Dermis blood vessel endothelial cell (primary cell): ENCODE measurements at regions not wholly inside any gene's neighbourhood (a gene's known extent, or its start where the extent isn't known, plus 50 kb on each side); places are given as distances from the start of the nearest gene placed in this dataset.
"Not testable (repeated sequence)": the region's sequence is repeated elsewhere in the genome, so short reads cannot be mapped to it uniquely, and the experiment has no call there.

Source experiments
- DNase-seq: peaks from one replicate; pipeline ENCODE4 v3.0.0; 2010

DNA sequence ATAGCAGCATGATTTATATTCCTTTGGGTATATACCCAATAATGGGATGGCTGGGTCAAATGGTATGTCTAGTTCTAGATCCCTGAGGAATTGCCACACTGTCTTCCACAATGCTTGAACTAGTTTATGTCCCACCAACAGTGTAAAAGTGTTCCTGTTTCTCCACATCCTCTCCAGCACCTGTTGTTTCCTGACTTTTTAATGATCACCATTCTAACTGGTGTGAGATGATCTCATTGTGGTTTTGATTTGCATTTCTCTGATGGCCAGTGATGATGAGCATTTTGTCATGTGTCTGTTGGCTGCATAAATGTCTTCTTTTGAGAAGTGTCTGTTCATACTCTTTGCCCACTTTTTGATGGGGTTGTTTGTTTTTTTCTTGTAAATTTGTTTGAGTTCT lies 54.0 kb upstream of the GPR89A start:
- DNase-seq: not testable (repeated sequence)

DNA sequence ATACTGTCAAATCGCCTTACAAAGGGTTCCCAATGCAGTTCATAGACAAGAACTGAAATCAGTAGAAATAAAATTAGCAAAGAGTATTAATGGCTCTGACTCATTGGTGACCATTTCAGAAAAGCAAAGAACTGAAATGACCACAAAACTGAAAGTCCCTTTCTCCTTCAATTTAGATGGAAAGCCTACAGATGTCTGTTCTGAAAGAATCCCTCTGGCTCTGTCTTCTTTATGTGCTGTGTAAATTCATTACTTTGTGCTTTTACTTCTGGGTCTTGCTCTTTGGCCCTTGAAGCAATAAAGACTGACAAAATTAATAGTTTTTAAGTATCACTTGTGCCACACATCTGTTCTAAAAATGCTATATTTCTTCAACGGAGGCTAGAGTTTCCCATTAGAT lies 62.7 kb upstream of the GPR89A start:
- DNase-seq: no peak

DNA sequence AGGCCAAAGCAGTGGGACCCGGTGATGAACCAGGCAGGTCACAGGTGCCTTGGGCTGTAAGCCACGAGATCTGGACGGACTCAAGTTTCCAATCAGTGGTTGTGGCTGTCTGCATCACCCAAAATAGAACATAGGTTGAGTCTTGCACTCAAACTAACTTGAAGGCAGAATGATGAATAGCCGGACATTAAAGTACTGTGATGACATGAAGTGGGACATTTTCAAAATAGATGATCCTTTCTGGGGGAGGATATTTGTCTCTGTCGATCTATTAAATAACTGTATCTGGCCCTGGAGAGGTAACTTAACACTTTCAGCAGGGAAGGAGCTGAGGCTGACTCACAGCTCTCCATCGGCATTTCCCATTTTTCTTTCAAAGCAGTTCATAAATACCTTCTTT lies 66.1 kb upstream of the GPR89A start:
- not testable (repeated sequence) for DNase-seq

DNA sequence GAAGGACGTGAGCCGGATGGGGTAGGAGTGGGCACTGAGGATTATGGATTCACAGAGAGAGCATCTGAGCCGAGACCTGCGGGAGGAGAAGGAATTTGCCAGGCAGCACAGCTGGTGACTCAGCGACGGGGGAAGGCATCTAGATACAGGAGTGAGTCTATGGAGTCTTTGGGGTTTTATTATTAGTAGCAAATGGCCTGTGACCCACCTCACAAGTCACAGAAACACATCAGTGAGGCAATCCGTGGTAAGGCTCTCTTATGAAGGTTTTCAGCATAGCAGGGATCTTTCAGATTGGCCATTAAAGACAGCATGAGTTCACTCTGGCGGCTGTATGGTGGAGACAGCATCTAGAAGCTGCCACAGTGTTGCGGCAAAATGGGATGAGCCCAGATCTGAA lies 66.5 kb upstream of the GPR89A start:
- DNase-seq: not testable (repeated sequence)

DNA sequence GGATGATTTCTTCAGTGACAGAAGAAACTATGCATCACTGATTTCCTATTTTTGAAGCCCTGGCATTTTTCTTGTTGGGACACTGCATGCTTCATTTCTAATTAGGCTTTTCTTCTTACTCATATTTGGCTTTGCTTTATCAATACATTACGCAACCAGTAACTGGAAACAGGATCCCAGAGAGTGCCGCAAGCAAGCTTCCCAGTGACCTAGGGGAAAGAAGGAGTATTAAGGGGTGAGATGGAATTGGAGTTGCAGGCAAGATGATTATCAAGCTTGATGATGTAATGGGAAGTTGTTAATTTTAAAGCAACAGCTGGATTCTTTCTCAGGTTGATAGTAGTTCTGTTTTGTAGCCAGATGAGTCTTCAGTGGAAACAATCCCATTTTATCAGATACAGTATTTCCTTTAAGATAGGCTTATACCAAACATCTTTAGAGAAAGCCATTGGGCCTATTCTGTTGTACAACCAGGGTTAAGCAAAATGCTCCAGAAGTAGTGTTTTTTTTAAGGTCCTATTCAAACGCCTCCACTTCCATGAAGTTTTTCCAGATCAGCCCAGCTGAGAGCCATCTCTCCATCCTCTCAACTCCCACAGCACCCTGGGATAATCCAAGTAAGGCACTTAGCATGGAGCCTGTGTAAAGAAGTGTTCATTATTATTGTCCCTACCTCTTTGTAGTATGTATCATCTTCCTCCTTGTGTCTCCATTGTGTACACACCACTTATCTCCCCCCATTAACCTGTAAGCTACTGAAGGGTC lies 69.5 kb upstream of the GPR89A start:
- DNase-seq: not testable (repeated sequence)

DNA sequence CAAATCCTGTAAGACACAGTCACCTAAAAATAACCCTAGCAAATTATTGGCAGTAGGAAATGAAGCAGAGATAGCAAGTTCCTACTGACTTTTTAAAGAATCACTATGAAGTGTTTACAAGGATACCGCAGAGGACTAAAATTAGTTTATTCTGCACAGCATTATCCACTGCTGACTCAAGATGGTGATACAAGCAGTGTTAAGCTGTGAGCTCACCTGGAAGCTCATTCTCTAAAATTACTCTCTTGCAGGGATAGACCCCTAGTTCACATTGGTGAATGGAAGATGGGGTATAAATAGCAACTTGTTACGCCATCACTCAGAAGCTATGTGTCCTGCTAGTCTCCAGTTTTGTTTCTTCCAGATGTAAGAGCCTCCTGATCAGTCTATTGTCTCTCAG lies 70.8 kb upstream of the GPR89A start:
- DNase-seq: not testable (repeated sequence)

DNA sequence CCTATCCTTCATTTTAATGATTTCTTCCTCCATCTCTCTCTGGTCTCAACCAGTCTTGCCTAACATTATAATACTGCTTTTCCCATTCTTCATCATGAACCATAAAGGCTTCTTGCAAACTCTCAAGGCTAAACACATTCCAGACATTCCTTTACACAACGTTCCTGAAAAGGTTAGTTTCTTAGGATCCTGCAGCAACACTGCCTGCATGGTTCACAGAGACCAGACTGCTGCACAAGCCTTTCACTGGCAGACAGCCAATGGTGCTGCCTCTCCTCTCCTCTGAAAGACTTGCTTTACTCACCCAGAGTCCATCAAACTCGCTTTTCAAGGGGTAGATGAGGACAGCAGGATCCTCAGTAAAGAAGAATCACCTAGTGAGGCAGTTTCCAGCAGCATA lies 72.3 kb upstream of the GPR89A start:
- not testable (repeated sequence) for DNase-seq

DNA sequence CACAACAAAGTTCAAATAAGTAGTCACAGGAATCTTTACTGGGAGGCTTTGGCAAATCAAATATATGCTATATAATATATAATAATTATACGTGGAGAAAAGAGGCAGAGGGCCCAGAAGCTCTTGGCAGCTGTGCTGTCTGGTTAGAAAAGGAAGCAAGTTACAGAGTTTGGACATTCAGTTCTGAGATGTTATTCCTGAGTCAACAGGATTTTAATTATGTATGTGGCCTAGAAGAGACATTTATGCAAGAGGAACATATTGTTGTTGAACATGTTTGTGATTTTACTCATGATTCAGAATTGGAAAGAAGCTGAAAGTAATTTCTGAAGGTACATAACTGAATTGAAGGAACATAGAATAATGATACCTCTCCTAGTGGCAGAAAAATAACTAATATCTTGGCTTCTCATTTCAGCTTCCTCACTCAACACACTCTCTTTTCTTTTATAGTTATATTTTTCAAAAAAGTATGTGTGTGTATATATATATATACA lies 79.7 kb upstream of the GPR89A start:
- not testable (repeated sequence) for DNase-seq

DNA sequence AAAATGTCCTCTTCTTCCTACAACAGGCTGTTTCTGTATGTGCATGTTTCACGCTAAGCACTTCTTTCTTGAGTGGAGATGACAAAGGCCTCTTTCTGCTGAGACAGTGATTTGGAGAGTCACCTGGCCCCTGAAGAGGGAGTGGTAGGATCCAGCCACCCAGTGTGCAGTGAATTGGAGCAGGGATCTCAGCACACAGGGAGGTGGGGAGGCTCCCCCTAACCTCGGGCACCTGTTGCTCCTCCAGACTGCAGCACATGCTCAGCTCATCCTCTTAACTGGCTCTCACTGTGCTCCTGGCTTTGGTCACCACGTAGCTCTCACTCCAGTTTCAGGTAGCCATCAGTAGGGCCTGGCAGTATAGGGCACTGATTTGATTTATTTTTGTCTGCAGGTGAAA lies 87.6 kb upstream of the GPR89A start:
- DNase-seq: not testable (repeated sequence)

DNA sequence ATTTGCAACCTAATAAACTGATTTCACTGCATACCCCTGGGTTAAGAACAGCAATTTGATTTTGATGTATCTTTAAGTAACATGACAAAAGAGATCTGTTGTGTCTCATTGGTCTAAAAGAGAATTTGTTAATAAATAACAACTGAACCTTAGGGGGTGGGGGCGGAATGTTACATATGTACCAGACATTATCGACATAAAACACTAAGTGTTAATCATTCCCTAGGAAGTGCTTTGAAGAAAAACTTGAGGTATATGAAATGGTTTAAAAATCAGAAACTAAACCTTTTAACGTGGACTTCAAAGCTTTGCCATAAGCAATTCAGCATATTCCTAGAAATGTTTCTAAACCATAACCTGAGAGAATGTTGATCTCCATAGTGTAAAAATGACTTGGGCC lies 88.5 kb upstream of the GPR89A start:
- not testable (repeated sequence) for DNase-seq

DNA sequence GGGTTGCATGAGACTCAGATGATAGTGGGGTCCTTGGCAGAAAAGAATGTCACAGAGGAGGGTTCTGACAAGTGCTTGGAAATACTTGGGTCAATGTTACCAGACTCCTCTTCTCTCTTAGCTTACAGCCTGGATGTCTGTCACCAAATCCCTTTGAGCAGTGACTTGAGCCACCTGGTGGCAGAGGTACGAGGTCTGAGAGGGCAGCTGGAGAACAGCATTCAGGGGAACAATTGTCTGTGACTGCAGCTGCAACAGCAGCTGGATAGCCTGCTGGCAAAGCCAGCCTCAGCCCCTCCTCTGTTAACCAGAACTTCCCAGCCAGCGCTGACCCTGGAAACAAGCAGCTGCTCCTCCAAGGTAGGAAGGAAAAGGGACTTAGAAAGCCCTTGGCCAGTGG lies 87.6 kb upstream of the NBPF20 start:
- DNase-seq: not testable (repeated sequence)

DNA sequence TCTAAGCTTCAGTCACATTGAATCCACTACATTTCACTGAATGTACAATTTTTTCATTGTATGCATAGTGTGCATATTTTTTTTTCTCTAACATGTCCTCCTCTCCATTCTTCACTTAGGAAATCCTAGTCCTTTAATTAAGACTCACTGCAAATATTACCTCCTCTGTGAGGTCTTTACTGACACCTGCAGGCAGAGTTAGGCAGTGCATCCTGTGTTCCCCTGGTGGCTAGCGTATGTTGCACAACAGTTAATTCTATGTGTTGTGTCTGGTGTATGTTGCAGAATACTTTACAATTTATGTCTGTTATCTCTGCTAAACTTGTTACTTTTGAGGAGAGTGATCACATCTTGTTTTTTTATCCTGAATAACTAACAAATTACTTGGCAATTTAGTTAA lies 82.7 kb upstream of the NBPF20 start:
- DNase-seq: not testable (repeated sequence)

DNA sequence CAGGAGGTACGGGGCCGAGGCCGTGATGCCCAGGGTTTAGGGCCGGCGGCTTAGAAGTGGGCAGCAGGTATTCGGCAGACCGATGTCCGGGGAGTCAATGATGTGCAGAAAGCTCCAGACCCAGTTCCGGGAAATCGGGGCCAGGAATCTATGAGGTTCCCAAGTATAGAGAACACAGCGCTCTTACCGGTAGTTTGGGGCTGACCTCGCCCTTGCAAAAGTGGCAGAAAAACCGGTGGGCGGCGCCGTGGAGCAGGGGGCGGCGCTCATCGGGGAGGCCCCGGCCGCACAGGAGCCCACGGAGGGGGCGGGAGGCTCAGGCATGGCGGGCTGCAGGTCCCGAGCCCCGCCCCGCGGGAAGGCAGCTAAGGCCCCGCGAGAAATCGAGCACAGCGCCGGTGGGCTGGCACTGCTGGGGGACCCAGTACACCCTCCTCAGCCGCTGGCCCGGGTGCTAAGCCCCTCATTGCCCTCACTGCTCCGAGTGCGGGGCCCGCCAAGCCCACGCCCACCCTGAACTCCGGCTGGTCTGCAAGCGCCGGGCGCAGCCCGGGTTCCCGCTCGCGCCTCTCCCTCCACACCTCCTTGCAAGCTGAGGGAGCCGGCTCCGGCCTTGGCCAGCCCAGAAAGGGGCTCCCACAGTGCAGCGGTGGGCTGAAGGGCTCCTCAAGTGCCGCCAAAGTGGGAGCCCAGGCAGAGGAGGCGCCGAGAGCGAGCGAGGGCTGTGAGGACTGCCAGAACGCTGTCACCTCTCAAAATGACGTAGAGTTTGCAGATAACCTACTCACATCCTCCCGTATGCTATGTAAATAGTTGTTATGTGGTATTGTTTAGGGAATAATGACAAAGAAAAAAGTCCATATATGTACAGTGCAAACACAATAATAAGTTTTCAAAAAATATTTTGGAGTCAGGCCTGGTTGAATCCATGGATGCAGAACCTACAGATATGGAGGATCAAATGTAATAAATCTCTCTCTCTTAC lies 80.6 kb upstream of the NBPF20 start:
- not testable (repeated sequence) for DNase-seq

DNA sequence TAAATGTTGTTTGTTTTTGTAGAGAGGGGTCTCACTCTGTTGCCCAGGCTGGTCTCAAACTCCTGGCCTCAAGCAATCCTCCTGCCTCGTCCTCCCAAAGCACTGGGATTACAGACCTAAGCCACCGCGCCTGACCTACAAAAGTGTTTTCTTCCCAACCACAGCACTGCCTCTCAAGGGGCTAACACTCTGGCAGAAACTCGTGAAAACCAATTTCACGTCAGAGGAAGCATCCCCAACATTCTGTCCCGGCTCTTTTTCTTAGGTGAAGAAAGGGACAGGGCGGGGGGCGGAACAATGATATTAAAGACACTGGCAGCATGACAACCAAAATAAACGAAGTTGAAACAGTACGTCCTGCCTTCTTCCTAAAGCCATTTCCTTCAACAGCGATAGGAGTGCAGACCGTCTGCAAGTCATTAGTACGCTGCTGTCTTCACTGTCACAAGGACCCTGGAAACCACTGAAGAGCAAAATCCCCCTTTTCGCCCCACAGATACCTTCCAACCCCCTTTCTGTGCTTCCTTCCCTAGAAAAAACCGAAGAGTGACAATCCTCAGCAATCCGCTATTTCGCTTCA lies 79.5 kb upstream of the NBPF20 start:
- DNase-seq: not testable (repeated sequence)

DNA sequence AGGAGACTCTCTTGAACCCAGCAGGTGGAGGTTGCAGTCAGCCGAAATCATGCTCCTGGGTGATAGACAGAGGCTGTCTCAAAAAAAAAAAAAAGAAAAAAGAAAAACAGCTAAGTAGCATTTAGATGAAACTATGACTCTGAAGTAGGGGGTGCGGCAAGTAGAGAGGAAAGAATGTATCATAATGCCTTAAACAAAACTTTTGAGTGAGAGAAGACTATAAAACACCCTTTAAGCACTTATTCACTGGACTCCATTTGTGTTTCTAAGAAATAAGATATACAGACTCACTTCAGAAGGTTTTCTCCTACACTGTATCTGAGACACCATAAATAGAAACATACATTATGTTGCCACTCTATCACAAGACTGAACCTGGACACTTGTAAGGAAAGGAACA lies 78.9 kb upstream of the NBPF20 start:
- not testable (repeated sequence) for DNase-seq

DNA sequence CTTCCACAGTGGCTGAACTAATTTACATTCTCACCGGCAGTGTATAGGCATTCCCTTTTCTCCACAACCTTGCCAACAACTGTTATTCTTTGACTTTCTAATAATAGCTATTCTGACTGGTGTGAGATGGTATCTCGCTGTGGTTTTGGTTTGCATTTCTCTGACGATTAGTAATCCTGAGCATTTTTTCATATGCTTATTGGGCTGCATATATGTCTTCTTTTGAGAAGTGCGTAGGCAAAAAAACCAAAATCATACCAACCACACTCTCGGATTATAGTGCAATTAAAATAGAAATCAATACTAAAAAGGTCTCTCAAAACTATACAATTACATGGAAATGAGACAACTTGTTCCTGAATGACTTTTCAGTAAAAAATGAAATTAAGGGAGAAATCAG lies 74.8 kb upstream of the NBPF20 start:
- not testable (repeated sequence) for DNase-seq

DNA sequence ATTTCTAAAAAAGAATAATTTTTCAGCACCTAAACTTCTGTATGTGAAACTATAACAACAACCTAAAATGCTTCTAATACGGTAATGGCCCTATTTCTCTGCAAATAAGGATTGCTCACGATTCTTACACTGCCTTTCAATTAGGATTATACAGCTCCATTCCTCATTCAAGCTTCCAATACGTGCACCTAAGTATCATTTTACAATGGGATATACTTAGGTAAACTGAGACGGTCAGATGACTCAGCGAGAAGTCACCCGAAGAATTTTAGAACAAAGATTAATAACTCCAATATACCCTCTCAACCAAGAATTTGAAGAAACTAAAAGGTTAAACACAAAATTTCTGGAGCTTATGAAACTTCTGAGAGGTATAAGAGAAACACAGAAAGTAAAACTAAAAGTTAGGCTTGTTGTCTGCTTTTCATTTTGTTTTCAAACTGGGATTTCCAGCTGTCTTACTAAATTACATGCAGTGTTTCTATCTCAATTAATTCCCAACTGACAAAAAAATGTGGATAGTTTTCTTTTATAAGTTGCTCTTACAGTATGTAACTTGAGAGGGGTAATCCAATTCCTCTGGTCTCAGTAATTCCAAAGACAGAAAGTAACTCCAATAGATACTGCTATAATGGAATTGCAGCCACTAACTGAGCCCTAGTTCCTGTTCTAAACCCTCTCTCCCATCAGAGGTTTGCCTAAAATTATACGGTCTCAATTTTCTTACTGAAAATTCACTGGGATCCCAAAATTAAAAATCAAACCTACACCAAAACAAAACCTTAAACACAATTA lies 69.9 kb upstream of the NBPF20 start:
- not testable (repeated sequence) for DNase-seq

DNA sequence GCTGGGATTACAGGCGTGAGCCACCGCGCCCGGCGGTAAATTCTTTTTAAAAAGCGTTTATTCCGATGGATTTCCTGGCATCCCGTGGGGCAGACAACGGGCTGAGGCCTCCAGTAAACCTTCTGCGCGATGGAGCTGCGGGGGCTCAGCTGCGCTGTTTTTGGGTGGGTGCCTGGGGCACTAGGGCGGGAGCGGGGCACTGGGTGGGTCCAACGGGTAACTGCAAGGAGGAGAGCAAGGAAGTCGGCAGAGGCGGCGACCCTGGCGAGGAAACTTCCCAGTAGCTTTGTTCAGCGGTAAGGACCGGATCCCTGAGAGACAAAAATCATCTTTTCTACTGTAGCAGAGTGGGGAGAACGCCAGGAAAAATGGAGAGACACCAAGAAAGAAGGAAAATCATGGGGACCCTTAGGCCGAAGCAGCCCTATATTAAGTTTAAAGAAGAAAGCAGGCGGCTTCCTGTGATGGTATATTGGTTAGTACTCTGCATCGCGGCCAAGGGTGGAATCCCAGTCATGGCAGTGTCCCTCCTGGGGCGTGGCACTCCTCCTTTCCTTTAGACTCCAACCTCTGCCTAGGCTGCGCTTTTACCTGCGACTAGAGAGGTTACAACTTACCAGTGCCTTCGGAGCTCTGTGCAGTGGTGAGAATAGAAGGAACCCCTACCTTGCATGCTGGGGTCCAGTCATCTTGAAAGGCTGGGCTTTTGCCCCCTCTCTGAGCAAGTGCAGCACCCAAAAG lies 63.0 kb upstream of the NBPF20 start:
- DNase-seq: not testable (repeated sequence)

DNA sequence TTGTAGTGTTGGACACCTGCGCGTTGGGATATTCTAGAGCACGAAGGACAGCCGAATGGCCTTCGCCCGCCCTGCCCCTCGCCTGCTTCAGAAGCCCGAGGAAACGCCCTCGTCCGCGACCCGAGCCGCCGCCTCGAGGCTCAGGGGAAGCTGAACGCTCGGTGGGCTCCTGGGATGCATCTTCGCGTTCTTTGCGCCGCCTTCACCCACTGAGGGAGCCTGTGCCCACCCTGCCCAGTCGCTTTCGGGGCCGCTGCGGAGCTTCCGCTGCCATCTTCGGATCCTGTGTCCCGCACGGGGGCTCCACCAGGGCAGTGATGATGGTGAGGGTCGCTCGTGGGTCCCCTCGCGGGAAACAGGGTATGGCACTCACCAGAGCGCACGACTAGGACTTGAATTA lies 61.8 kb upstream of the NBPF20 start:
- not testable (repeated sequence) for DNase-seq

DNA sequence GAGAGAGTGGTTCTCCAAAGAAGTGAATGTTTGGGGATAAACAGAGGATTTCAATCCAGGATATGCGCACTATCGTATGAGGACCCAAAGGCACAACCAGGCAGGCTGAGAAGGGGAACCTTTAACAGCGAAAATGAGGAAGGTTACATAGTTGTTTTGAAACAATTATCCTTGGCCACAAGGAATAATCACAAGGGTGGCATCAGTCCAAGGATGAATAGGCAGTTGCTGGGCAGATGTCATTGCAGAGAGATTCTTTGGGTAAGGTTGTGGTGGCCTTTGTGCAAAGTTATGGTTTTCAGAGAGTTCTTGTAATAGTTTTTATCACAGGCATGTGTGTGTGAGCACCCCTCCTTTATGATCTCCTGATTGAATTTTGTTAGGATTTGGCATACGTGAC lies 58.9 kb upstream of the NBPF20 start:
- DNase-seq: not testable (repeated sequence)

DNA sequence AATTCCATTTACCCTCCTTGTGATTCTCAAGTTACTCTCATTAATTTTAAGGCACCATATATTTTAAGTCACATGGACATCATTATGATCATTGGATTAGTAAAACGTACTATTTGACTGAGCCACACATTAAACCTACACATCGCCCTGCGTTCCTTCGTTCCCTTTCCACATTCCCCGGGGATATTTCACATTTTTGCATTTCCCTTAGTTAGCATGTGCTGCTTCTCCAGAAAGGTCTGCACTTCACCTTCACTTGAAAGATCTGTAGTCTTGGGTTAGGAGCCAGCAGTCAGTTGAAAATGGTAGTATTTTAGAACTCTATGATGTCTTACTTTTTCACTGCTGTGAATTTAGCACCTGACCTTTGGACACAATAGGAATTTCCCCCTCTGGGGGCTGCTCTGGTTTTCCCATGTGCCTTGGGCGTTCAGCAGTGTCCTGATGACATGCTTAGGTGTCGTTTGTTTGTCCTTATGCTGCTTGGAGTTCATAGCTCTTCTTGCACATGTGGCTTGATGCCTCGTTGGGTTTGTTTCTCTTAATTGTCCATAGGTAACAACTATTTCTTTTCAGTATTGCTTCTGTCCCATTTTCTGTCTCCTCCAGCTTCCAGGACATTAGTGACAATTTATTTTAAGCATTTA lies 56.9 kb upstream of the NBPF20 start:
- not testable (repeated sequence) for DNase-seq
